GM12878 (cell line): ENCODE measurements at regions not wholly inside any gene's neighbourhood (a gene's known extent, or its start where the extent isn't known, plus 50 kb on each side); places are given as distances from the start of the nearest gene placed in this dataset.

Experiments
- ATAC-seq: fragments of 200-7000 bp; cut with Tn5 transposase; 3 replicates; pipeline ENCODE4 v1.9.1; 2020; ENCODE audit warnings: mild to moderate bottlenecking, moderate library complexity
- BruUV-seq: library from RNA; stranded (reverse); fragments of 400-500 nt; replicated peaks from 2 replicates; lab custom pipeline; 2021; lab: Mats Ljungman, UMichigan
- CTCF ChIA-PET: fragments of 300-600 bp; sonication (Branson Sonifier 250); formaldehyde crosslinking; extraction: SDS; loops from one replicate; lab custom pipeline; 2021; ENCODE audit warnings: inconsistent platforms; lab: Yijun Ruan, JAX
- POLR2A ChIA-PET: fragments of 350-600 bp; formaldehyde crosslinking; extraction: SDS; loops from one replicate; lab custom pipeline; 2021; ENCODE audit warnings: inconsistent platforms; lab: Charles Lee
- RAD21 ChIA-PET: fragments of 300-600 bp; sonication (Branson Sonifier 250); formaldehyde crosslinking; loops from one replicate; lab custom pipeline; 2023; ENCODE audit warnings: antibody characterized with exemption; ENCODE audit not compliant: unreplicated experiment; lab: Charles Lee
- SMC1A ChIA-PET: fragments of 300-600 bp; sonication (Branson Sonifier 250); formaldehyde crosslinking; loops from one replicate; lab custom pipeline; 2023; ENCODE audit not compliant: unreplicated experiment, uncharacterized antibody; lab: Charles Lee
- DNase-seq: peaks from one replicate; pipeline ENCODE4 v3.0.0-alpha.2; 2011; ENCODE audit warnings: low read depth, low spot score
- FAIRE-seq: peaks from 3 replicates; lab custom pipeline; 2011; peaks lifted over from hg19 to GRCh38; lab: Jason Lieb, UNC
- H2AFZ ChIP-seq: 2 replicates; pipeline ENCODE4 v1.6.0; 2011; ENCODE audit warnings: low read depth, low read length, control low read depth; ENCODE audit not compliant: control insufficient read depth
- H3K27ac ChIP-seq: 2 replicates; pipeline ENCODE4 v1.5.1; 2011; ENCODE audit warnings: control low read depth; ENCODE audit not compliant: control insufficient read depth, insufficient read depth
- H3K27me3 ChIP-seq, 2 experiments: replicated peaks in 1 of 2; 2 replicates each; pipeline versions ENCODE4 v1.6.0 to v1.6.1; 2011; ENCODE audit warnings: low read length in 1 of 2; ENCODE audit not compliant: control insufficient read depth in 2 of 2, insufficient read depth in 2 of 2
- H3K36me3 ChIP-seq, 2 experiments: 2 replicates each; pipeline ENCODE4 v1.5.1; 2011; ENCODE audit warnings: low read length in 1 of 2; ENCODE audit not compliant: control insufficient read depth in 2 of 2, insufficient read depth in 2 of 2
- H3K4me1 ChIP-seq: 2 replicates; pipeline ENCODE4 v1.6.1; 2011; ENCODE audit warnings: mild to moderate bottlenecking, low read length, moderate library complexity, mixed read lengths; ENCODE audit not compliant: control insufficient read depth, insufficient read depth
- H3K4me2 ChIP-seq: 2 replicates; pipeline ENCODE4 v1.6.0; 2011; ENCODE audit warnings: control low read depth; ENCODE audit not compliant: control insufficient read depth, insufficient read depth
- H3K4me3 ChIP-seq: fragments of 200-600 bp; sonication (generic); 2 replicates; pipeline ENCODE4 v1.5.1; 2016
- H3K79me2 ChIP-seq: 2 replicates; pipeline ENCODE4 v1.6.0; 2011; ENCODE audit warnings: low read length; ENCODE audit not compliant: control insufficient read depth, insufficient read depth
- H3K9ac ChIP-seq: 2 replicates; pipeline ENCODE4 v1.8.0; 2011; ENCODE audit warnings: low read length, control low read depth, mixed read lengths; ENCODE audit not compliant: control insufficient read depth, insufficient read depth
- H3K9me3 ChIP-seq: replicated peaks from 3 replicates; pipeline ENCODE4 v1.5.1; 2011; ENCODE audit warnings: mild to moderate bottlenecking, low read length; ENCODE audit not compliant: control insufficient read depth, insufficient read depth
- H4K20me1 ChIP-seq: 2 replicates; pipeline ENCODE4 v1.6.0; 2011; ENCODE audit not compliant: control insufficient read depth, insufficient read depth
- BACH1 ChIP-seq: fragments of 450-650 bp; IDR thresholded peaks from 2 replicates; pipeline ENCODE4 v1.6.1; 2017; ENCODE audit warnings: mild to moderate bottlenecking, borderline replicate concordance
- CBFB ChIP-seq: IDR thresholded peaks from 2 replicates; pipeline ENCODE4 v1.6.1; 2016; ENCODE audit warnings: antibody characterized with exemption, low read depth
- E4F1 ChIP-seq: fragments of 450-650 bp; IDR thresholded peaks from 2 replicates; pipeline ENCODE4 v1.6.1; 2018; ENCODE audit warnings: borderline replicate concordance, mild to moderate bottlenecking; ENCODE audit not compliant: partially characterized antibody
- EED ChIP-seq: sonication (generic); IDR thresholded peaks from 2 replicates; pipeline ENCODE4 v1.6.1; 2016; ENCODE audit warnings: antibody characterized with exemption, low read depth
- HDAC6 ChIP-seq: fragments of 200-600 bp; sonication (generic); IDR thresholded peaks from one replicate; pipeline ENCODE4 v1.8.0; 2017; ENCODE audit warnings: antibody characterized with exemption; ENCODE audit not compliant: unreplicated experiment
- MYB ChIP-seq: fragments of 150-350 bp; IDR thresholded peaks from 2 replicates; pipeline ENCODE4 v1.6.1; 2014; ENCODE audit warnings: mild to moderate bottlenecking, low read depth, low read length, borderline replicate concordance
- NFYA ChIP-seq: IDR thresholded peaks from 2 replicates; pipeline ENCODE4 v1.6.1; 2011; ENCODE audit warnings: low read depth, mild to moderate bottlenecking, low read length, improper control_type of control experiment, borderline replicate concordance
- PML ChIP-seq: IDR thresholded peaks from 2 replicates; pipeline ENCODE4 v1.6.1; 2012; ENCODE audit warnings: low read length, inconsistent platforms
- RAD51 ChIP-seq: fragments of 450-650 bp; IDR thresholded peaks from 2 replicates; pipeline ENCODE4 v1.6.1; 2016; ENCODE audit warnings: moderate library complexity, mild to moderate bottlenecking, inconsistent platforms
- RB1 ChIP-seq: fragments of 450-650 bp; formaldehyde crosslinking; IDR thresholded peaks from 2 replicates; pipeline ENCODE4 v1.6.1; 2017; ENCODE audit warnings: mild to moderate bottlenecking, borderline replicate concordance
- RUNX3 ChIP-seq: IDR thresholded peaks from 2 replicates; pipeline ENCODE4 v1.6.1; 2012; ENCODE audit warnings: low read length, inconsistent platforms
- SREBF2 ChIP-seq: IDR thresholded peaks from 2 replicates; pipeline ENCODE4 v1.6.1; 2012; ENCODE audit warnings: mild to moderate bottlenecking, low read length
- SRF ChIP-seq, 2 experiments: IDR thresholded peaks; 2 replicates each; pipeline ENCODE4 v1.6.1; 2011; ENCODE audit warnings: low read depth in 2 of 2, low read length in 2 of 2, mild to moderate bottlenecking in 1 of 2, moderate library complexity in 1 of 2
- SUZ12 ChIP-seq: fragments of 200-600 bp; sonication (generic); IDR thresholded peaks from one replicate; pipeline ENCODE4 v1.6.1; 2018; ENCODE audit warnings: antibody characterized with exemption, mild to moderate bottlenecking; ENCODE audit not compliant: unreplicated experiment
- WRNIP1 ChIP-seq: IDR thresholded peaks from 2 replicates; pipeline ENCODE4 v1.6.1; 2011; ENCODE audit warnings: low read depth, low read length, improper control_type of control experiment, borderline replicate concordance
- ZSCAN29 ChIP-seq: fragments of 450-650 bp; IDR thresholded peaks from 2 replicates; pipeline ENCODE4 v1.6.1; 2017; ENCODE audit warnings: mild to moderate bottlenecking, moderate library complexity
- WGBS: methylation state at CpG from one replicate; pipeline ENCODE4 v1.1.6; 2016; ENCODE audit warnings: low lambda C conversion rate; ENCODE audit not compliant: insufficient replicate concordance, insufficient coverage; ENCODE audit errors: missing lambda C conversion rate; 5-methylcytosine and 5-hydroxymethylcytosine counted together
- in situ Hi-C: fragments of 300-500 bp; cut with MboI; formaldehyde crosslinking; loops from 9 replicates; pipeline ENCODE4 v1.14.3; 2018; ENCODE audit warnings: mixed read lengths
- intact Hi-C: fragments of 100-400 bp; cut with micrococcal nuclease; formaldehyde crosslinking; loops from one replicate; pipeline ENCODE4 v1.14.2; 2022; ENCODE audit not compliant: unreplicated experiment
- TF ChIP-seq, protein P1 (sequence below): fragments of 150-350 bp; IDR thresholded peaks from 2 replicates; pipeline ENCODE4 v1.6.1; 2016; ENCODE audit warnings: low read depth, low read length

DNA sequence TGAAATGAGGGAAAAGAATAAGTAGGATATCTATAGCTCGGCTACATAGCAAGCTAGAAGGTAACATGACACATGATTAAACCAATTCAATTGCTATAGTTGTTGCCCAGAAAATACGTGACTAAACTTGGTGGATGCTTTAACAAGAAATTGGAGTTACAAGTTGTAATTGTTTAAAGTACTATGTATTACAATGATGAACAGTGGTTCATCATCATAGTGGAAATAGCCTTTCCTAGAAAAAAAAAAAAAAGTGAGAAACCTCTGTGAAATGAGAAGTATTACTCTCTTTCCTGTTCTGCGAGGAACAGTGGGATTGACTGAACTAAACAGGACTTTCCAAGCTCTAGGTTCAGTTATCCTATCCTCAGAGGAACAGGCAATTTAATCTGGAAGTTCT lies 209.7 kb upstream of the KLF3 start (continued):
- no peak for TF ChIP-seq PML

DNA sequence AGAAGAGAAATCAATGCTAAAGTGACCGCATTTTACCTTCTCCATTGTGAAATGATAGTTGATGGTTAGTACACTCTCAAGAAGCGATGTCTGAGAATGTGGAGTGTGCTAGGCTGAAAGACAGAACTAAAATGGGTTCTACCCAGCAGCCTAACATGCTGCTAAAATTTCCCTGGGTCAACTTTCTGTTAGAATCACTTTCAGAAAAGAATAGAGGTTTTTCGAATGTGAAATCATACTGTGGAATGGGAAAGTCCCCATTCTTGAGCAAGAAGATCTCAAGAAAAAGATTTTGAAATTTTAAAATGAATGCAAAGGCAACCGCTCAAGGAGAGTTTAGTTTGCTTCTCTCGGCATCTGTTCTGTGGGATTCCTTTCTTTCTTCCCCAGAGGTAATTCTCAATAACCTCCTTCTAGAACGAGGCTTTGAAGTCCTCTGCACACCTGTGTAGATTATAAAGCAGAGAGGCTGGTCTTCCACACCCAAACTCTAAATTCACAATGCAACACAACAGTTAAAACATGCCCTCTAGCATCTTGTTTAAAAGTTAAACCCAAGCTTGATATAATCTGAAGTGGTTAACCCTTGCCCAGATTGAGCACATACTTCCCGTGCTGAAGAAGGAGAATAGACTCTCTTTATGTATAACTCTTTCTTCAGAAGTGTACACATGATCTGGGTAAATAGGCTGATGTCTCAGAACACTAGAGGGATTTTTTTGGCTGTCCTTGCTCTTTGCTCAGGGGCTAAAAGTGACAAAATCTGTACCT lies 208.7 kb upstream of the KLF3 start:
- ATAC-seq: peak; percentile 93
- peak; percentile 65 for FAIRE-seq
- ChIA-PET SMC1A (interaction anchor here (0.6 to 1.6 kb wide), 8 partner anchors 13 to 322 kb away, joined by 3 to 4 read pairs (median 3); no protein-coding TSS in a partner anchor), RAD21 (interaction anchor here (0.7 kb wide), 1 partner anchor 136 kb away, joined by 3 read pairs; no protein-coding TSS in a partner anchor), CTCF (interaction anchor here (0.6 to 1.6 kb wide), 2 partner anchors 73 to 136 kb away, joined by 3 to 5 read pairs; no protein-coding TSS in a partner anchor), POLR2A (no interaction called here)
- Histone ChIP-seq H3K9me3 (peaks cover 7% of the 10 kb centered on the region; the same call in 2 of the 3 replicates), H3K27me3 (no peaks in the 10 kb centered on the region), H3K4me1 (peaks cover 41% of the 10 kb centered on the region), H3K27ac (peak overlapping the region; percentile 85), H3K36me3 (no peaks in the 10 kb centered on the region), H3K9ac (peak overlapping the region; percentile 32), H3K4me3 (peak overlapping the region; percentile 40; the same call in 1 of the 2 replicates), H2AFZ (peak overlapping the region; percentile 71), H4K20me1 (no peaks in the 10 kb centered on the region), H3K4me2 (peak overlapping the region; percentile 11), H3K79me2 (no peaks in the 10 kb centered on the region)
- in situ Hi-C loops (no loop called here), intact Hi-C loops (loop anchor here (1.0 kb wide), 1 partner anchor 48 kb away; no protein-coding TSS in a partner anchor)
- BruUV-seq: no TSS peak
- 6% methylated on average over 7 of the region's 7 CpGs for WGBS
- DNase-seq: peak; percentile 53
- TF ChIP-seq CBFB: no peak
- TF ChIP-seq MYB: no peak
- TF ChIP-seq, protein P1, sequence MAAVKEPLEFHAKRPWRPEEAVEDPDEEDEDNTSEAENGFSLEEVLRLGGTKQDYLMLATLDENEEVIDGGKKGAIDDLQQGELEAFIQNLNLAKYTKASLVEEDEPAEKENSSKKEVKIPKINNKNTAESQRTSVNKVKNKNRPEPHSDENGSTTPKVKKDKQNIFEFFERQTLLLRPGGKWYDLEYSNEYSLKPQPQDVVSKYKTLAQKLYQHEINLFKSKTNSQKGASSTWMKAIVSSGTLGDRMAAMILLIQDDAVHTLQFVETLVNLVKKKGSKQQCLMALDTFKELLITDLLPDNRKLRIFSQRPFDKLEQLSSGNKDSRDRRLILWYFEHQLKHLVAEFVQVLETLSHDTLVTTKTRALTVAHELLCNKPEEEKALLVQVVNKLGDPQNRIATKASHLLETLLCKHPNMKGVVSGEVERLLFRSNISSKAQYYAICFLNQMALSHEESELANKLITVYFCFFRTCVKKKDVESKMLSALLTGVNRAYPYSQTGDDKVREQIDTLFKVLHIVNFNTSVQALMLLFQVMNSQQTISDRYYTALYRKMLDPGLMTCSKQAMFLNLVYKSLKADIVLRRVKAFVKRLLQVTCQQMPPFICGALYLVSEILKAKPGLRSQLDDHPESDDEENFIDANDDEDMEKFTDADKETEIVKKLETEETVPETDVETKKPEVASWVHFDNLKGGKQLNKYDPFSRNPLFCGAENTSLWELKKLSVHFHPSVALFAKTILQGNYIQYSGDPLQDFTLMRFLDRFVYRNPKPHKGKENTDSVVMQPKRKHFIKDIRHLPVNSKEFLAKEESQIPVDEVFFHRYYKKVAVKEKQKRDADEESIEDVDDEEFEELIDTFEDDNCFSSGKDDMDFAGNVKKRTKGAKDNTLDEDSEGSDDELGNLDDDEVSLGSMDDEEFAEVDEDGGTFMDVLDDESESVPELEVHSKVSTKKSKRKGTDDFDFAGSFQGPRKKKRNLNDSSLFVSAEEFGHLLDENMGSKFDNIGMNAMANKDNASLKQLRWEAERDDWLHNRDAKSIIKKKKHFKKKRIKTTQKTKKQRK: no peak
- no peak for TF ChIP-seq NFYA
- no peak for TF ChIP-seq ZSCAN29
- no peak for TF ChIP-seq RAD51
- TF ChIP-seq SREBF2: no peak
- no peak for TF ChIP-seq HDAC6
- no peak for TF ChIP-seq BACH1
- TF ChIP-seq SUZ12: no peak
- TF ChIP-seq WRNIP1: no peak
- TF ChIP-seq RB1: no peak
- no peak for TF ChIP-seq SRF (IDR thresholded peaks at IDR 0.05; ENCODE audit: low read depth in 2 of 2, low read length in 2 of 2)
- TF ChIP-seq RUNX3: peak; percentile 73
- no peak for TF ChIP-seq E4F1
- TF ChIP-seq EED: peak; percentile 73
